ENCODE measurements at regions not wholly inside any gene's neighbourhood (a gene's known extent, or its start where the extent isn't known, plus 50 kb on each side); places are given as distances from the start of the nearest gene placed in this dataset.

DNA sequence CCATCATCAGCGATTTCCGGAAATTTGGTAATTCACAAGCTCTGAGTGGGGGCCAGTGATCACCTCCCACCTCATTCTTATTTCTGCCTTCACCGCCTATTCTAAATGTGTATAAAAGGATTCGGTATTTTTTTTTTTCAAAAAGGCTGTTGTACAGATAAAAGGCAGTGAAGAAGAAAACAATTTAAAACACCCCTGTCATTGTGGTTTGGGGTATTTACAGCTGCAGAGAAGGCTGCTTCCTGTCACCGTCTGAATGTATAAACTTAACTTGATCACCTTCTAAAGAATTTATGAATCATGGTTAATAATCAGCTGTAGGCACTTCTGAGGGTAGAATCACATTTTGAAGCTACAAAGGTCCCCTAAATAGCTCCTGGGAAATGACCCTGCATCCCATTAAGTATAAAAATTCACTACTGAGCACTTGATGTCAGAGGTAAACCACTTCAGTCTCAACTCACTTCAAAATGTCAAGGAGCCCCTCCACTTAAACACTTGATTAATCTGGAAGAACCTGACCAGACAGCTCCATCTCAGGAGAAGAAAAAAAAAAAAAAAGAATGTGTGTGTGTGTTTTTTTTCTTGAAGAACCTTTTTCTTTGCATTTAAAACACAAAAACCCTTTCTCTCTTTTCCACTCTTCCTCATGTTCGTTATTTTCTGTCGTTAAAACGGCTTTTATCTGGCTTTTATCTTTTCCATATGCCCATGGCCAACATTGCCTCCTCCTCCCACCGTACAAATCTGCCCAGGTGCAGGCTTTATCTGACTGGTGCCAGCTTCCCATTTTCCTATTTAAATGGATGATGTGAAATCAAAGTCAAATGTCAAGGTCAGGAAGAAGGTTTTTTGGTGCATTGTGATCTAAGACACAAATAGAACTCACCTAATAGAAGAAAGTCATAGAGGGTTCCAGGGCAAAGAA, 291.2 kb downstream of the IRX1 start:
- Histone ChIP-seq H3K9me1 (replicated peaks; ENCODE audit: control insufficient read depth, extremely low read depth, insufficient read depth, low read length) (no peaks in the 10 kb centered on the region), H3K4me2 (ENCODE audit: insufficient read depth, low read length) (no peak overlapping the region), H2AFZ (ENCODE audit: low read depth, low read length) (no peak overlapping the region), H3K27me3 (ENCODE audit: control insufficient read depth in 2 of 2, insufficient read depth in 2 of 2, low read length in 2 of 2) (no peaks in the 10 kb centered on the region), H3K4me3 (replicated peaks in 1 of 3; ENCODE audit: insufficient read depth in 1 of 3, low read depth in 1 of 3, low read length in 3 of 3) (no peak overlapping the region), H3K36me3 (ENCODE audit: control insufficient read depth in 2 of 2, extremely low read depth in 1 of 2, insufficient read depth in 2 of 2, low read length in 2 of 2) (no peaks in the 10 kb centered on the region), H3K79me2 (ENCODE audit: control insufficient read depth, insufficient read depth, low read length) (no peaks in the 10 kb centered on the region), H4K20me1 (replicated peaks; ENCODE audit: control insufficient read depth, extremely low read depth, insufficient read depth, low read length) (no peaks in the 10 kb centered on the region), H3K4me1 (ENCODE audit: control insufficient read depth, extremely low read depth, insufficient read depth, low read length) (no peaks in the 10 kb centered on the region), H3K9me3 (replicated peaks; ENCODE audit: control insufficient read depth, insufficient read depth, low read length) (peaks cover 10% of the 10 kb centered on the region), H3K27ac (ENCODE audit: insufficient read depth, low read depth, low read length) (no peak overlapping the region), H3K9ac (replicated peaks; ENCODE audit: extremely low read depth, insufficient read depth, low read length) (no peak overlapping the region)
- CTCF ChIA-PET: no interaction called here
- POLR2A ChIA-PET: no interaction called here
- FAIRE-seq: no peak
- TF ChIP-seq MAX (IDR thresholded peaks at IDR 0.05; ENCODE audit: insufficient read depth, insufficient read length) (no peak), MYC (IDR thresholded peaks at IDR 0.05; ENCODE audit: low read depth, low read length) (no peak), CTCF (IDR thresholded peaks at IDR 0.05; ENCODE audit: extremely low read depth in 1 of 2, insufficient read depth in 1 of 2, low read depth in 1 of 2, low read length in 2 of 2) (no peak), POLR2AphosphoS5 (IDR thresholded peaks at IDR 0.05; ENCODE audit: insufficient read depth, low read depth, low read length) (no peak), EZH2 (IDR thresholded peaks at IDR 0.05; ENCODE audit: borderline replicate concordance, low read depth, low read length, severe bottlenecking) (no peak), JUN (IDR thresholded peaks at IDR 0.05; ENCODE audit: borderline replicate concordance, insufficient read depth, insufficient read length, low read depth) (no peak), GATA2 (IDR thresholded peaks at IDR 0.05; ENCODE audit: insufficient read depth, insufficient read length, low read depth, low read length) (no peak), FOS (IDR thresholded peaks at IDR 0.05; ENCODE audit: borderline replicate concordance, insufficient read depth, low read length) (no peak), POLR2A (IDR thresholded peaks at IDR 0.05; ENCODE audit: low read depth, low read length) (no peak)
- dilution Hi-C loops (cut with MboI; ENCODE audit: extremely low pct_ligation_motif_present, low sequenced_read_pairs): no loop called here
- intact Hi-C loops (cut with micrococcal nuclease): no loop called here
- no TSS peak for BruUV-seq (replicated peaks)
- no peak for DNase-seq (ENCODE audit: low read depth, low spot score)
